Colon (tissue), 2 donors: ENCODE measurements at regions not wholly inside any gene's neighbourhood (a gene's known extent, or its start where the extent isn't known, plus 50 kb on each side); places are given as distances from the start of the nearest gene placed in this dataset.
"Not testable (repeated sequence)": the region's sequence is repeated elsewhere in the genome, so short reads cannot be mapped to it uniquely, and the experiment has no call there.

ENCODE experiments used
- FAIRE-seq: peaks from 2 replicates; lab custom pipeline; 2012; peaks lifted over from hg19 to GRCh38; lab: Jason Lieb, UNC
- donor health status: control.
- donor health status: control.

DNA sequence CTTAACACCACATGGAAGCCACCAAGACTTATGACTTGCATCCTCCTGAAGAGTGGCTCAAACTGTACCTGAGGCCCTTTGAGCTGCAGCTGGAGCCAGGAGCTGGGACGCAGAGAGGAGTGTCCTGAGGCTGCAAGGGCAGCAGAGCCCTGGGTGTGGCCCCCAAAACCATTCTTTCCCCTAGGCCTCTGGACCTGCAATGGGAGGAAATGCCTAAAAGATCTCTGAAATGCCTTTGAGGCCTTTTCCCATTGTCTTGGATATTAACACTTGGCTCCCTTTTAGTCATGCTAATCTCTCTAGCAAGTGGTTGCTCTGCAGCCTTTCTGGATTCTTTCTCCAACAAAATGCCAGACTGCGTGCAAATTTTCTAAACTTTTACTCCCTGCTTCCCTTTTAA, 156.1 kb downstream of the SLC38A4 start:
- FAIRE-seq = no peak

DNA sequence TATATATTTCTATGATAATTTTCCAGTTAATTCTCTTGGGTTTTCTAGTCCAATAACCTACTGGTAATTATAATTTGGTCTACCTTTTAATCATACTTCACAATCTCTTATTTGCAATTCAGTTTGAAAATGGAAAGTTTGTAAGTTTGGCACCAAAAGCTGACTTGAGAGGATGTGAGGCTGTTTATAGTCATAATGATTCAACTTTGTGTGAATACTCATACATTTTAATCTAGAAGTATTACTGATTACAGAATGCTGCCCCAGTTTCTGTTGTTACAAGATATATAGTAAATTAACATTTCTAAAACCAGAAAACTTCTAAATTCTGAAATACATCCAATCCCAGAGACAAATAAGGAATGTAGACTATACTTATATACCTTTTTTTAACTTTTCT, 158.2 kb downstream of the SLC38A4 start:
- no peak for FAIRE-seq

DNA sequence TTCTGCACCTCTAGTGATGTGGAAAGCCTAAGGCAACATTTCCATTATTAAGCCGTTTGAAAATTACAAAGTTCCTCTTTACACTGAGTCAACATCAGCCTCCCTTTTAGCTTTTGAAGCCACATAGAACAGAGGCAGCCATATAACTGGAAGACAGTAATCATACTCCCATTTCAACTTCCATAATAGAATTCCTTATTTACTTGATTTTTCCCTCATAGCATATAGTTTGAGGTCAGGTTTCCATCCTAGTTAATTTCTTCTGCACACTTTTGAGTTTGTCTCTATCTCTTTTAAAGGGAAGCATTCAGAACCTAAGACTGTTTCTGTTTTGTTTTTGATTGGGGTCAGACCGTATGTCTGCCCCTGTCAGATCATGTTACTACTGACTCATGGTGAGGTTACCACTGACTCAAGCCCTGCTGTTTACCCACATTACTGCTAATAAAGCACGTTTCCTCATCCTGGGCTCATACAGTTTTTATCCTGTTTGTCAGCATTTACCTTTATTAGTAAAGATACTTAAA, 161.0 kb downstream of the SLC38A4 start:
- no peak for FAIRE-seq

DNA sequence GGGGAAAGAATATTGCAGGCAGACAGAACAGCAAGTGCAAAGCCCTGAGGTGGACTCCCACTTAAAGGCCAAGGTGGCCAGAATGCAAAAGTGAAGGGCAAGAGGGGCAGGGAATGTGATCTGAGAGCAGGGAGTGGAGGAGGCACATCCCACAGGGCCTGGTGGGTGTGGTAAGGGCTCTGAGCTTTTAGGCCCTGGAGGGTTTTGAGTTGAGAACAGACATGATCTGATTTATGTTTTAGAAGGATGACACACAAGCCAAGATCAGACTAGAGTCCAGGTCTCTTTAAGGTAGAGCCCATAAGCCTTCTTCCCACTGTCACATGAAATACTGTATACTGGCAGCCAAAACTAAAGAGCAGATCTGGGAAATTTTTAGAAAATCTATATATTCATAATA, 162.5 kb downstream of the SLC38A4 start:
- FAIRE-seq = no peak

DNA sequence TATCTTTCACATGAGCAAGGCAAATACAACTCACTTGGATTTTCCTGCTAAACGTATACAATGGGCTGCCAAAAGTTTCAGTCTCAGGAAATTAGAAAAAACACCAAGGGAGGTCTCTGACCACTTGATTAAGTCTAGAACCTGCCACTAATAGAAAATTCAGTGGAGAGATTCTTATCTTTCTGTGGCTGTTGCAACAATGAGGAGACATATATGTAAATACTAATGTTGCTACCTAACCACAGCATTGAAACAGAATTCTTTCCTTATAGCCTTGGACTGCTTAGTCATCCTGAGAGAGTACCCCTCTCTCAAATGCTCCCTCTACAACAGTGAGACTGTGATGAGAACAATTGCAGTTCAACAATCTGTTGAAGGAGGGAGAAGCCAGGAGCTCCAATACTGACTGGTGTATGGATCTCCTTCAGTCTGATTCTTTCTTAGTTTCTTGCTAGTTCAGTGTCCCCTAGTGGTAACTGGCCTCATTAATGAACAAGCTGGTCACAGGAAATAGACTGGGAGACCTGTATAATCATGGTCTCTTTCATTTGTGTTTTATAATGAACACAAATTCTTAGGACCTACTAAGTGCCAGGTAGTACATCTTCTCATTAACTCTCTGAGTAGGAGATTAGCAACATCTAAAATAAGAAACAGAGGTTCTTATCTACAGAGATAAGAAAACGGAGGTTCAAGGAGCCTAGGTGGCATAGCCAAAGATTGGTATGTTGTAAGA, 164.5 kb downstream of the SLC38A4 start:
- FAIRE-seq = no peak

DNA sequence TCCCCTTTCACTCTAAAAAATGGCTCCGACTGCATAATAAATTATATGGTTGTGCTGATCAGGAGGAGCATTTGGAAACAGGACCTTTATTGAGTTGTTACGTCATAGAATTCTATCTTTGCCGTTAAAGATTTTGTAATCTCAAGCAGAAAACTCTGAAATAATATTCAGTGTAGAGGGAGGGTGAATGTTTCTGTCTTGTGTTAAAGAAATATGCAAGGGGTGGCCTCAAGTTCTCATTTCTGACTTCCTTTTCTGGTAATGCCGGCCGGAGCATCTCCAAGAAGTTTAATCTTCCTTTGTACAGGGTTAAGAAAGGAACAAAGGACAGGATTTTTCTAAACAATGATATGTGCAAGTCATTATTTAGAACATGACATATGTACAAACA, 165.1 kb downstream of the SLC38A4 start:
- FAIRE-seq = no peak

DNA sequence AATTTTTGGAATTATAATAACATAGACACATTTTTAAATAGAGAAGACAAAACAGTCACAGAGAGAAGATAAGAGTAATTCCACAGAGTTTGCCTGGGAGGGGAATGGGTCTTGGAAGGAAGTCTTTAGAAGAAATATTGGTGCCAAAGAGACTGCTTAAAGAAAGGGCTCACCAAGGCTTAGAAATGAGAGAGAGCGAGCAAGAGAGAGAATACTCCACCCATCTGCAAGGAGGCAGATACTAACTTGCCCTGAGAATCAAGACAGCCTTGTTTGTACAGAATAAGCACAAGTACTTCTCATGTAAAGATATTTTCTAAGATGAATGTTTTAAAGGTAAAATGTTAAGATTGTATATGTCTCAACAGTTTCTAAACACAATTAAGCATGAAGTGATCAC, 165.5 kb downstream of the SLC38A4 start:
- FAIRE-seq = no peak

DNA sequence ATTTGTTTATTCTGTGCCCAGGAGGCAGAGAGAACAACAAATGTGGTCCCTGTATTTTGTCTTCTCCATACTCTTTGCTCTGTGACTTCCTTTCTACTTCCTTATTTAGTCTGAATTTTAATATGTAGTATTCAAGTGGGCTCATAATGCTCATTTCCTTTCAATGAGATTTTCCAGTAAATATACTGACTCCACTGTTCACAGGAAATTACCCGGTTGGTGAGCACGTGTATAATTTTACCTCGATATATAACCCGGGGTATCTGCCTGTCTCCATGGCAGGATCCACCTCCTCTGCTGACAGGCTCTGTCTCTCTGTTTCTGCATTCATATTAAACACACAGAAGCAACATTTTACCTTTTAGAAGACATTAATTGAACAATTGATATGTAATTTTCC, 166.0 kb downstream of the SLC38A4 start:
- FAIRE-seq = no peak

DNA sequence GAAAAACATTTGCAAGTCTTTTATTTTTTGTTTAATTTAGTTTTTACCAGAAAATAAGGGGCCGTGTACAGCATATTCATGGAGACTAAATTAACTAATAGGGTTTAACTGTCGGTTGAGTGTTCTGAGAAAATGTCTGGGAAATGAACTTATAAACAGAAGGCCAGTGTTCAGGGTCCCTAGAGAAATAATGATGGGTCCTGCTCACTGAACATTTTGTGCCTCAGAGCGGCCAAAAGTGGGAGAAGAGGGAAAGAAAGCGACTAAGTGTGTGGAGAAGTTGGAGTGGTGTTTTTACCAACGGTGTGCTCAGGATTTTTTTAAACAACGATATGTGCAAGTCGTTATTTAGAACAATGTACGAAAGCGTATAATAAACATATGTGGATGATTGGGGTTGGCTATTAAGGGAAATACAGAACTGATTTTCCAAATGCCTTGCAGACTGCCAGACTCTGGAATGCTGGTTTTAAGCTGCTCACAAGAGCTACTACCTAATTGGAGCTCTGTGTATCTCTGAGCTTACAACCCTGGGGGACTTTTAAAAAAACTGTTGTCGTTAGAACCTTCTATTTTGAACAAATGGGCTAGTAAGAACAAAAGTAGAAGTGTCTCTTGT, 166.7 kb downstream of the SLC38A4 start:
- FAIRE-seq = no peak

DNA sequence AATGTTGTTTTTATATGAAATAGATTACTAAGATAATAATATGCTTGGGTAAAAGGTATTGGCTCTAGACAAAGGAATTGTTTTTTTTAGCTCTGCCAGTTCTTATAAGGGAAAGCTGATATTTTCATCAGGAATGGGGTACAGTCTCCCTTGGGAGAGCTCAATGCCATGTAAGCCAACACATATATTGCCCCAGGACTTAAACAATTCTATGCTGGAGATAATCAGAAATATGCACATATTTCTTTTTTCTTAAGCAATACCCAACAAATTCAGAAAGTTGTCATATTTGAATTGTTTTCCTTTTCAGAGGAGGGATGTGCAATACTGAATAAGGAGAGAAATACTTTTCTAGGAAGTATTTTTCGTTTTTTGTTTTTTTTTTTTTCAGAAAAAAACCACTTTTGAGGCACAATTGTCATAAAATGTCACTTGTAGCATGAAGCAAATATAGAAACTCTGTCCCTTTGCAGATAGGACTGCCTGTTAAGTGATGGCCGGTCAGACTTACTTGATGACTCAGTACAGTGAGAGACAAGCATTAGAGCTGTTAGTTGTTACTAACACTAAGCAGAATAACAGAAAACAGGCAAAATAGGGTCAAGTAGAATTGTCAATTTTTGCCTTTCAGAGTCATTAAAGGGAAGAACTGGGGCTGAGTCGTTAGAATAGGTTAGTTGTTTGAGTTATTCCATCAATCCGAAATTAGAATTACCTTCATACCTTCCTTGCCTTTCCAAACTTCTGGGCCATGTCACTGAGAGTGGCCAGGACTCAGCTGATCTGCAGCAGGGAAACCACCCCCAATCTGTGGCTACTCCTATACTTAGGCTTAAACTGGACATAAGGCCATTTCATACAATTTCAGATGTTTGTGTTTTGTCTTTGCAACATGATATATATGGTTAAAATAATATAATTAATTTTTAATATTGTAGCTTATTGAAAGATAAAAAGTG, 168.1 kb downstream of the SLC38A4 start:
- FAIRE-seq = no peak

DNA sequence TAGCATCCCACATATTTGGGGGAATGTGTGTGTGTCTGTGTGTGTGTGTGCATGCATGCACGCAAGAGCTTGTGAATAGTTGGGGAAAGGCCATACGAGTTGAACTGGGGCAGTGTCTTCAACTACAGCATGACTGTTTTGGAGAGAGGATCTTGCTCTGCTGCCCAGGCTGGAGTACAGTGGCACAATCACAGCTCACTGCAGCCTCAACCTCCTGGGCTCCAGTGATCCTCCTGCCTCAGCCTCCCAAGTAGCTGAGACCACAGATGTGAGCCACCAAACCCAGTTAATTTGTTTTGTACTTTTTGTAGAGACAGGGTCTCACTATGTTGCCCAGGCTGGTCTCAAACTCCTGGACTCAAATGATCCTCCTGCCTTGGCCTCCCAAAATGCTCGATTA, 169.8 kb downstream of the SLC38A4 start:
- not testable (repeated sequence) for FAIRE-seq

DNA sequence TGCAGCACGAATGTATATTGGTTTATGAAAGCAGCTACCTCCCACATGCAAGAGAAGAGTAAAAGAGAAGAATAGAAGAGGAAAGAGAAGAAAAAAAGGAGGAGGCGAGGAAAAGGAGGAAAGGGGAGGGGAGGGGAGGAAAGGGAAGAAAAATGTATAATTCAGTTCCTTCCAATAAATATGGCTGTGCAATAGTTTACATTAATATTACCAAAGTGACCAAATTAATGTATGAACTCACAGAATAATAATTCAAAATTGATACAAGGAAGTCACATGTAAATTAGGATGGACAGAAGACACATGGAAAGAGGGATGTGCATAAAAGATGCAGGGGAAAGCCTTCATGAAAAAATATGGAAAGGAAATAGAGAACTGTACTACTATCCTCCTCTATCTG, 172.5 kb downstream of the SLC38A4 start:
- no peak for FAIRE-seq

DNA sequence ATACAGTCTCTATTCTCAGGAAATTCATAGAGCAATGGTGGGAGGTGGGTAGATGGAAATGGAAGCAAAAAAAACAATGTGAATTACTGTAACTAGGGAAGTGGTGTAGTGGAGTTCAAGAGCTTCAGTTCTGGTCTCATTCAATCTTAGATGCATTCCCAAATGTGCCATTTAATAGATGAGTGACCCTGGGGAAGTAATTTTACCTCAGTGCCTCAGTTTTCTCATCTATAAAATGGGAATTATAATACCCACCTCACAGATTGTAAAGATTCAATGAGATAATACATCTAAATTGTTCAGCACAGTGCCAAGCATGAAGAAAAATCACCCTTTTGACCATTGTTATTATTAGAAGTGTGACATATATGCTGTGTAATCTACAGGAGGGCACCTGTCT, 173.1 kb downstream of the SLC38A4 start:
- no peak for FAIRE-seq

DNA sequence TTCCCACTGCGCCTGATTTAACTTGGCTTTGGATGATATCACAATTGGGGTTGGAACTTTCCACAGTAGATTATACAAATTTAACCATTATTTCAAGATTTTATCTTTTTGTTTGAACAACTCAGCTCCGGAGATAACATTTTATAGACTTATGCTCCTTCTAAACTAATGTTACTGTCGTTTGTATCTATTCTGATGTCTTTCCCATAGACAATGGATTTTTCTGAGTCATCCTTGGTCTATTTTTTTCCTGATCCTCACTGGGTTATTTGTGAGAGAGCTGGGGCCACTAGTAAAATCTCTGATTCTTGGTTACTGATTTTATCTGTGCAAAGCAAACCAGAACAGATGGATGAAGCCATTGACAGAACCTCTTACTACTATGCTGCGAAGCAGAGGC, 175.1 kb downstream of the SLC38A4 start:
- FAIRE-seq = no peak

DNA sequence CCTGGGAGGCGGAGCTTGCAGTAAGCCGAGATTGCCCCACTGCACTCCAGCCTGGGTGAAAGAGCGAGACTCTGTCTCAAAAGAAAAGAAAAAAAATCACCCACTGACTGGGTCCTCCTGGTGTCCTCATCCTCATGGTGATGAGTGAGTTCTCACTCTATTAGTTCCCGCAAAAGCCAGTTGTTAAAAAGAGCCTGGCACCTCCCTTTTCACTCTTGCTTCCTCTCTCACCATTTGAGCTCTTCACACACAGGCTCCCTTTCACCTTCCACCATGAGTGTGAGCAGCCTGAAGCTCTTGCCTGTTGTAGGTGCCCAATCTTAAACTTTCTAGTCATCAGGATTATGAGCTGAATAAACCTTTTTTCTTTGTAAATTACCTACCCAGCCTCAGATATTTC, 176.4 kb downstream of the SLC38A4 start:
- no peak for FAIRE-seq

DNA sequence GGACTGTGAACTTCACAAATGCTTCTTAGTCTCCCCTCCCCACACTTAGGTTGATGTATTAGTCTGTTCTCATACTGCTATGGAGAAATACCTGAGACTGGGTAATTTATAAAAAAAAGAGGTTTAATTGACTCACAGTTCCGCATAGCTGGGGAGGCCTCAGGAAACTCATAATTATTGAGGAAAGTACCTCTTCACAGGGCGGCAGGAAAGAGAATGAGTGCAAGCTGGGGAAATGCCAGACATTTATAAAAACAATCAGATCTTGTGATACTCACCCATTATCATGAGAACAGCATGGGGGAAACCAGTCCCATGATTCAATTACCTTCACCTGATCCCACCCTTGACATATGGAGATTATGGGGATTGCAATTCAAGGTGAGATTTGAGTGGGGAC, 178.8 kb downstream of the SLC38A4 start:
- no peak for FAIRE-seq

DNA sequence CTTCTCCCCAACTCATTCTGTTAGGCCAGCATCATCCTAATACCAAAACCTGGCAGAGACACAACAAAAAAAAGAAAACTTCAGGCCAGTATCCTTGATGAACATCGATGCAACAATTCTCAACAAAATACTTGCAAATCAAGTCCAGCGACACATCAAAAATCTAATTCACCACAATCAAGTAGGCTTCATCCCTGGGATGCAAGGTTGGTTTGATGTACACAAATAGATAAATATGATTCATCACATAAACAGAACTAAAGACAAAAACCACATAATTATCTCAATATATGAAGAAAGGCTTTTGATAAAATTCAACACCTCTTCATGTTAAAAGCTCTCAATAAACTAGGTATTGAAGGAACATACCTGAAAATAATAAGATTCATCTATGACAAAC, 184.1 kb downstream of the SLC38A4 start:
- FAIRE-seq = not testable (repeated sequence)

DNA sequence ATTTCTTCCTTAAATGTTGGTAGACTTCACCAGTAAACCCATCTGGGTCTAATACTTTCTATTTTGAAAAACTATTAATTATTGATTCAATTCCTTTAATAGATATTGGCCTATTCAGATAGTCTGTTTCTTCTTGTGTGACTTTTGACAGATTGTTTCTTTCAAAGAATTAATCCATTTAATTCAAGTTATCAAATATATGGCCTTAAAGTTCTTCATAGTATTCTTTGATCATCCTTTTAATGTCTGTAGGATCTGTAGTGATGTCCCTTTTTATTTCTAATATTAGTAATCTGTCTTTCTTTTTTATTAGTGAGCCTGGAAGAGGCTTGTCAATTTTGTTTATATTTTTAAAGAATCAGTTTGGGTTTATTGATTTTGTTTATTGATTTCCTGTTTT, 190.0 kb downstream of the SLC38A4 start:
- FAIRE-seq = no peak

DNA sequence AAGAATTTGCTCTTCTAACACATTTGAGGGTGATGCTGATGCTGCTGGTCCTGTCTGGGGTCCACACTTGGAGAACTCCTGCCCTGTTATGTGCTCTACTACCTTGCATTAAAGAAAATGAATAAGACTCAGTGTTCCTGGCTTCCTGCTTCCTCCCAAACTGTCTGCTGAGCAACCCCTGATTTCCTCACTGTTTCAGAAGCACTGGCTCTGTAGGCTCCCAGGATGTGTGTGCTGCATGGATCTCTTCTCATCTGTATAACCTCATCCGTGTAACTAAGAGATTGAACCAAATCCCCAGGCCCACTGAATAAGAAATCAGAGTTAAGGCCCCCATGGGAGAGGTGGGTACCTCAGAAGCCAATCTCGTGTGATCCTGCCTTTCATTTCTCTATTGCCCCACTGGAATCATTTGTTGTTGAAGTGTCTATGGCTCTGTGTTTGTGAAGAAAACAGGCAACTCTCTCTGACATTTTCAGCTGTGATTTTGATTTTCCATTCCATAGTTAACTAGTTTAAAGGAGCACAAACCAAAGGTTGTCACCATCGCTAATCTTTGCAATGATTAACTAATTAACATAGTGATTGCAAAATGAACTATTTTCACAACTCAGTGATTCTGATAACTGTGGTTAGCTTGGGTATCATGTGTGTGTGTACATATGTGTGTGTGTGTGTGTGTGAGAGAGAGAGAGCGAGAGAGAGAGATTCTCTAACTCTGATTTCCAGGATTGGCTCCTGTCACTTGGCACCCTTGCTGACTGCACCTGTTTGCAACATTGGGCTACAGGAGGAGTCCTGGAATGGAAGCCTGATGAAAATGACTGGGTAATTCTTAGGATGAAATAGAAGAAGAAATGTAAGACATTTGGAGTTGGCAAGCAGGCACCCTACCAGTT, 196.2 kb downstream of the SLC38A4 start:
- FAIRE-seq = no peak

DNA sequence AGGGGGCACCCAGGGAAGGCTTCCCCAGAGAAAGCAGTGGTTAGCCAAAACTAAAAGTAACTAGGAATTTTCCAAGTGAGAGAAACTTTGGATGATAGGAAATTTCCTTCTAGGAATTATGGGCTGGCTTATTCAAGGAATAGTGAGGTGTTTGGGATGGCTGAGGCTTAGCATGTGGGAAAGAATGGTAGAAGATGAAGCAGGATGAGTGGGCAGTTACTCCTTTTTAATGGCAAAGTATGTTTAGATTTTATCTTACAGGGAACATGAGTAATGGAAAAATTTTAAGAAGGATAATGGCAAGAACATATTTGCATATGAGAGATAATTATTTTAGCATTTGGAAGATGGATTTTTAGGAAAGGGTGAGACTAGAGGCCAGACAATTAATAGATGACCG, 197.6 kb downstream of the SLC38A4 start:
- FAIRE-seq = no peak

DNA sequence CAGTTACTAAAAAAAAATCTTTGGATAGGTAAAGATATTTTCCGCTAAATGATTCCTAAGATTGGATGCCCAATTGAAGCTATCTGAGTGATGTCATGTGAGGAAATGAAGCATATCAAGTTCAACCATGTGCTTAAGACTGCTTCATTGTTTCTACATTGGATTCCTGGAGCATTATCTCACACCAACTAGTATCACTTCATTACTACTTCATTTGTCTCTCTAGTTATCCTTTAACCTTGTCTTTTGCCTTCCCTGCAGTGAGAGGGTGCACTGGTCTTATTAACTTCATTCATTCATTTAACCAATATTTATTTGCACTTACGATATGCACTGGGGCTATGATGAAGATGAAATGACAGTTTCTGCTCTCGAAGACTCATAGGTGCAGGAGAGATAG, 198.1 kb downstream of the SLC38A4 start:
- FAIRE-seq = no peak

DNA sequence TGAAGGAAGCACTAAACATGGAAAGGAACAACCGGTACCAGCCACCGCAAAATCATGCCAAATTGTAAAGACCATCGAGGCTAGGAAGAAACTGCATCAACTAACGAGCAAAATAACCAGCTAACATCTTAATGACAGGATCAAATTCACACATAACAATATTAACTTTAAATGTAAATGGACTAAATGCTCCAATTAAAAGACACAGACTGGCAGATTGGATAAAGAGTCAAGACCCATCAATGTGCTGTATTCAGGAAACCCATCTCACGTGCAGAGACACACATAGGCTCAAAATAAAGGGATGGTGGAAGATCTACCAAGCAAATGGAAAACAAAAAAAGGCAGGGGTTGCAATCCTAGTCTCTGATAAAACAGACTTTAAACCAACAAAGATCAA, 206.3 kb downstream of the SLC38A4 start:
- FAIRE-seq = not testable (repeated sequence)
